ENCODE measurements at regions not wholly inside any gene's neighbourhood (a gene's known extent, or its start where the extent isn't known, plus 50 kb on each side); places are given as distances from the start of the nearest gene placed in this dataset.

DNA sequence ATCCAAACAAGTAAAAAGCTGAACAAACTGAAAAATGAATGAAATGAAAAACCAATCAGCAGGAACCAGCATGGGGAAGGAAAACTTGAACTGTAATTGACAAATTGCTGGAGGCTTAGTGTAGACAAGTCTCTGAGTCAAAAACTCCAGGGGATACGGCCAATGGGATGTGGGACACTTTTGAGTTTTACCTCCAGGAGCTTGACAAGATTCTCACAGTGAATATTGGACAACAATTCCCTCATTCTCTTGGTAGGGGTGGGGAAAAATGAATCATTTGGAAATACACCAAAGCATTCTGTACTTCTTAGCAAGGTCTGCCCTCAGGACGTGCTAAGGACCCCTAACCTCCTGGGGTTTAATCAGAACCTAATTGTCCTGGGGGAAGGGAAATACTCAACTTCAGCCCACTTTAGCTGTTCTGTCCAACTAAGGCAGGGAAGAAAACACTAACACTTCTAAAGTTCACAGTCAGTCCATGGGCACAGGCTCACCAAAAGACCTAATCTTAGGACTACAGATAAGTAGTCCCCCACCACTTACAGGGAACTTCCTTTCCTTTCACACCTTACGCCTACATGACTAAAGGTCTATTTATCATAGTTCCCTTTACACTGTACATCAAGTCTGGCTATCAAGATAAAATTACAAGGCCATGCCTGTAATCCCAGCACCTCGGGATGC lies 60.7 kb upstream of the CDC42BPA start:
- POLR2A ChIA-PET (ENCODE audit: low non-redundant PET), result no interaction called here
- DNase-seq (ENCODE audit: low spot score), result no peak
- CTCF ChIA-PET, result interaction anchor here (0.6 kb wide), 1 partner anchor 81 kb away, joined by 4 read pairs; no protein-coding TSS in a partner anchor
- H3K27ac ChIP-seq, result no peak overlapping the region
- TF ChIP-seq, protein P1, sequence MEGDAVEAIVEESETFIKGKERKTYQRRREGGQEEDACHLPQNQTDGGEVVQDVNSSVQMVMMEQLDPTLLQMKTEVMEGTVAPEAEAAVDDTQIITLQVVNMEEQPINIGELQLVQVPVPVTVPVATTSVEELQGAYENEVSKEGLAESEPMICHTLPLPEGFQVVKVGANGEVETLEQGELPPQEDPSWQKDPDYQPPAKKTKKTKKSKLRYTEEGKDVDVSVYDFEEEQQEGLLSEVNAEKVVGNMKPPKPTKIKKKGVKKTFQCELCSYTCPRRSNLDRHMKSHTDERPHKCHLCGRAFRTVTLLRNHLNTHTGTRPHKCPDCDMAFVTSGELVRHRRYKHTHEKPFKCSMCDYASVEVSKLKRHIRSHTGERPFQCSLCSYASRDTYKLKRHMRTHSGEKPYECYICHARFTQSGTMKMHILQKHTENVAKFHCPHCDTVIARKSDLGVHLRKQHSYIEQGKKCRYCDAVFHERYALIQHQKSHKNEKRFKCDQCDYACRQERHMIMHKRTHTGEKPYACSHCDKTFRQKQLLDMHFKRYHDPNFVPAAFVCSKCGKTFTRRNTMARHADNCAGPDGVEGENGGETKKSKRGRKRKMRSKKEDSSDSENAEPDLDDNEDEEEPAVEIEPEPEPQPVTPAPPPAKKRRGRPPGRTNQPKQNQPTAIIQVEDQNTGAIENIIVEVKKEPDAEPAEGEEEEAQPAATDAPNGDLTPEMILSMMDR (conservative IDR thresholded peaks at IDR 0.05; ENCODE audit: low read depth), result no peak

DNA sequence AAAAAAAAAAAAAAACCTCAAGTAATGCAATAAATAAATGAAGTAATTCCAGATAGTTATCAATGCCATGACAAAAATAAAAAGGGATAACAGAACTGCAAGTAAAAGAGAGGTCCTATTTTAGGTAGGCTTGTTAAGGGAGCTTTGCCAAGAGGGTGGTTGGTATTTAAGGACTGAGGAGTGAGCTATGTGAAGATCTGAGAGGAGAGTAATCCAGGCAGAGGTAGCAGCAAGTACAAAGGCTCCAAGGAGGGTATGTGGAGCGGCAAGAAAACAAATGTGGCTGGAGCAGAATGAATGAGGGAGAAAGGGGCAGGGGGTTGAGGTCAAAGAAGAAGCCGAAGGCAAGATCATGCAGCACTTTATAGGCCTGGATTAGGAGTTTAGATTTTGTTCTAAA lies 59.9 kb upstream of the CDC42BPA start:
- ChIA-PET CTCF (interaction anchor here (0.7 kb wide), 1 partner anchor 72 kb away, joined by 4 read pairs; no protein-coding TSS in a partner anchor), POLR2A (ENCODE audit: low non-redundant PET) (no interaction called here)
- no peak overlapping the region for H3K27ac ChIP-seq
- TF ChIP-seq, protein P1 (conservative IDR thresholded peaks at IDR 0.05; ENCODE audit: low read depth), result no peak
- DNase-seq (ENCODE audit: low spot score), result no peak

DNA sequence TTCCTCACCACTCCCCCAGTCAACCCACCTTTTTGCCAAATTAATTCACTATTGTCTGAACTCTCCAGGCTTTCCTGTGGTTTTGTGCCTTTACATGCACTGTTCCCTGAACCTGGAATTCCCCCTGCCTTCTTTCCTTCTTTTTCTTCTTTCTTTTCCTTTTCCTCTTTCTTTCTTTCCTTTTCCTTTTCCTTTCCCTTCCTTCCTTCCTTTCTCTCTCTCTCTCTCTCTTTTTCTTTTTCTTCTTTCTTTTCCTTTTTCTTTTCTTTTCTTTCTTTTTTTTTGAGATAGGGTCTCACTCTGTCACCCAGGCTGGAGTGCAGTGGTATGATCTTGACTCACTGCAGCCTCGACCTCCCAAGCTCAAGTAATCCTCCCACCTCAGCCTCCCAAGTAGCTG lies 56.6 kb upstream of the CDC42BPA start:
- no peak overlapping the region for H3K27ac ChIP-seq
- ChIA-PET CTCF (no interaction called here), POLR2A (ENCODE audit: low non-redundant PET) (no interaction called here)
- TF ChIP-seq, protein P1 (conservative IDR thresholded peaks at IDR 0.05; ENCODE audit: low read depth), result no peak
- DNase-seq (ENCODE audit: low spot score), result no peak

DNA sequence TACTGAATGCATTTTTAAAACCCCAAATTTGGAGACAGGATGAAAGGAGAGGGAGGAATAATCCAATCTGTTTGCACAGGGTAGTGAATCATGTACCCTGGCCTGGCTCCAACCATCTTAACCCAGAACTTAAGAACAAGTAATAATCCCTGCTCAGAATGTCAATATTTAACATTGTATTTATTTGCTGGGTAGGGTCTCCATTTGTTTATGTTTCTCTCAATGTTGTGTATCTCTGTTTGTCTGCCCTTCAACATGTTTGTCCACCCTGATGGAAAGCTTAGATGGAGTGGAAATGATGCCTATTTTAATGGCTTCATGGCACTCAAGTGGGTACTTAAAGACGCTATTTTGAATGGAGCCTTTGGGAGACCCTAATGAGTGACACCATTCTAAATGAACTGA lies 54.4 kb upstream of the CDC42BPA start:
- DNase-seq (ENCODE audit: low spot score), result peak; percentile 46
- ChIA-PET POLR2A (ENCODE audit: low non-redundant PET) (no interaction called here), CTCF (interaction anchor here (0.6 kb wide), 1 partner anchor 143 kb away, joined by 3 read pairs; no protein-coding TSS in a partner anchor)
- TF ChIP-seq, protein P1 (conservative IDR thresholded peaks at IDR 0.05; ENCODE audit: low read depth), result no peak
- no peak overlapping the region for H3K27ac ChIP-seq

DNA sequence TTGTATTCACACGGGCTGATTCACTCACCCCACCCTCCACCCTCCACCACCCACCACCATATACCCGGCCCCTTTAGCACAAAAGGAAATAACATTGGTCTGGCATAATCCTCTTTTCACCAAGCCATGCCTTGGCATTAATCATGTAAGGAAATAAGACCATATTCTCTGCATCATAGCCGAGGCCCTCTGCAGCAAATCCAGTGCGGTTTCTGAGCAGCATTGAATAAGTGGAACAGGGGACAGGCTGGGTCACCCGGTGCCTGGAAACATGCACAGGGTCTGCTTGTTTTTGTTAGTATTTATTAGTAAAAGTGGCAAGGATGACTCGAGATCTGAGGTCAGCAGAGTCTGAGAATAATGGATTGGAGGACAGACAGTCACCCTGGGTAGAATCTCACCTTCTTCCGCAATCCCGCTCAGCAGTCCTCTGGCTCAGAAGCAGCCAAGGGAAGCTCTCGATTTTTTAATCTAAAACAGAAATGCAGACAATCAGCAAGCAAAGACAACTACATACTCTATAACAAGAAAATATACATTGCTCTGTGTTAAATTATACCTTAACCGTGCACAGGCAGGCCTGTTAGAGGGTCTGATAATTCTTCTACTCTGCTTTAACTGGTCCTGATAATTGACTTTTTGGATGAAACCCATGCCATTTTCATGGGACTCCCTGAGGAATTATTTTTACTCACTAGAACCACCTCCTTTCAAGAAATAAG lies 52.4 kb upstream of the CDC42BPA start:
- ChIA-PET CTCF (interaction anchor here (0.6 to 0.7 kb wide), 2 partner anchors 24 to 1188 kb away, joined by 3 to 6 read pairs; no protein-coding TSS in a partner anchor), POLR2A (ENCODE audit: low non-redundant PET) (no interaction called here)
- DNase-seq (ENCODE audit: low spot score), result no peak
- TF ChIP-seq, protein P1 (conservative IDR thresholded peaks at IDR 0.05; ENCODE audit: low read depth), result no peak
- no peak overlapping the region for H3K27ac ChIP-seq

DNA sequence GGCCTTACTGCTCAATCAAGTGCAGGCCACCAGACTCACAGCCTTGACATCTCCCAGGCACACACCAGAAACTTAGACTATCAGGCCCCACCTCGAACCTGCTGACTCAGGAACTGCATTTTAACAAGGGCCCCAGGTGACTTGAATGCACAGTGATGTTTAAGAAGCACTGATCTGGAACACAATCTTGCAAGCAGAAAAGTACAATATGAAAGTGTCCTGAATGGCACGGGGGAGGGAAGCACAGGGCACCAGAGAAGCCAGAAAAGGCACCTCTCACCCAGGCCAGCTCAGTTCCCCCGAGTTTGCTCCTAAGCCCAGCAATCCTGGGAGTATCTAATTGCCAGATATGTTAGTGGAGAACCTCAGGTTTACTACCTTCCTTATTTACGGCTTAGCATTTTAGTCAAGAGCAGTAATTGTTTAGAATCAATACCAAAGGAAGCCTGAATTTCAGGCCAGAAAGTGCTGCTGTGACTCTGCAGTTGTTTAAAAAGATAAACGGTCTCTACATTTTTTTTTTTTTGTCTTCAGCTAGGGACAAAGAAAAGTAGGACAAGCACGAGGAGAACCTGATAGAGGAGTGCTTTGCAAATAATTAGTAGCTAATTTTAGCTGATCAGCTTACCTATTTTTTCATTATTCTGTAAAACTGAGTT lies 50.9 kb upstream of the CDC42BPA start:
- no peak overlapping the region for H3K27ac ChIP-seq
- ChIA-PET CTCF (no interaction called here), POLR2A (ENCODE audit: low non-redundant PET) (no interaction called here)
- no peak for DNase-seq (ENCODE audit: low spot score)
- TF ChIP-seq, protein P1 (conservative IDR thresholded peaks at IDR 0.05; ENCODE audit: low read depth), result no peak

Measured in RWPE1 (cell line).